Activated CD8-positive, alpha-beta memory T cell treated with anti-CD3 and anti-CD28 coated beads for 1 hour (primary cell): ENCODE measurements at regions not wholly inside any gene's neighbourhood (a gene's known extent, or its start where the extent isn't known, plus 50 kb on each side); places are given as distances from the start of the nearest gene placed in this dataset.

Experiments used
- DNase-seq, 2 donors: peaks; one replicate each; pipeline ENCODE4 v3.0.0-alpha.2; 2020; ENCODE audit warnings: low read depth in 1 of 2; ENCODE audit errors: extremely low read depth in 1 of 2

DNA sequence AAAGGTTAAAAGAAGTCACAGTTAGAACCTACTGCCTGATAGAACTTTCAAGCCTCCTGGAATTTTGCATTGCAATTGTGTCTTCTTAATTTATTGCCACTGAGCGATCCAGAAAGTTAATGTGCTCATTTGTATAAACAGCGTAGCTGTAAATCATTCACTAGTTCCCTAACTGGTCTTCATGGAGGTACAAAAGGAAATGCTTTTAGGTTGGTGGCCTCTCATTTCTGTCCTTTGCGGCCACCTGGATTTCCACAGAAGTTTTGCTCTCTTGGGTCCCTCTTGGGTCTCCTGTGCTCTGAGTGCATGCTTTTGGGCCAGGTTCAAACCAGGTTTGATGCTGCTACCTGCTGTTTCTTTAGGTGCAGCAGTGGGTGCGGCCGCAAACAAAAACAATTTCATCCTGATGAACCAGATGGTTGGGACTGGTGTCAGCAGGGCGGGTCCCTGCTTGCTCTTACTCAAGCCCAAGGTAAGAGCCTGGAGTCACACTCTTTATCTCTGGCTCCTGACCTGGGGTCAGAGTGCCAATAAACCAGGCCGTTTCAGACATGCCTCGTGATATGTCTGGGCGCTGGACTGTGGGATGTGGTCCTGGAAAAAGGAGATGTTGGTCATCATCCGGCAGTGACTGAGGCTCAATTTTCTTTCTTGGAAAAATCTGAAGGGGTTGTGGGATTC lies 270.1 kb downstream of the PTTG2 start:
- DNase-seq: no peak

DNA sequence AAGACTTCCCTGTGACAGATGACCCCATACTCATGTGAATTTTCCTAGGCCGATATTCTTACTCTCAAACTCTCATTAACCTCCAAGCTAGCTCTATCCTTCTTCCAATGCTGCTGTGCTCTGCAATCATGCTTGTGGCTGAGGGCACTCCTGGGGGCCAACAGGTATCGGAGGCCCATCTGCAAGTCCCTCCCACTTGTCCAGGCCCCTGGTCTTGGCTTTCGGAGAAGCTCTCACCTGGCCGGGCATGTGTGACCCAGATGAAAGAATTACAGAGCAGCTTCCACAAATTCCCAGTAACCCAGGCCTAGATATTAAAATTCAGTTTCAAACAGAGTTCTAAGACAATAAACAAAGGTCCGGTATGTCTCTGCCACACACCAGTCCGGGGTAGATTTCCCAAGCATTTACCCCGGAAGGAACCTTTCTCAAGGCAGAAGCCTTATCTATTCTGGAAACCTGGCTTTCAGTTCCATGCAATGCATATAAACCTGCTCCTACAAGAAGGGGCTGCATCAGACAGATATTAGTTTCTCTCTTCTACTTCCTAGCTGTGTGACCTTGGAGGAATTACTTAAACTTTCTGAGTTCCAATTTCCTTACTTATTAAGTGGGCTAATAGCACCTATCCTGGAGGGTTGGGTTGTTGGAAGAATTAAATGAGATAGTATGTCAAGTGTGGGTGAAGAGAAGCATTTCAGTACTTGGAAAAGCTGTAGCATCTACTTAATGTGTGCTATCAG lies 270.8 kb downstream of the PTTG2 start:
- DNase-seq: no peak

DNA sequence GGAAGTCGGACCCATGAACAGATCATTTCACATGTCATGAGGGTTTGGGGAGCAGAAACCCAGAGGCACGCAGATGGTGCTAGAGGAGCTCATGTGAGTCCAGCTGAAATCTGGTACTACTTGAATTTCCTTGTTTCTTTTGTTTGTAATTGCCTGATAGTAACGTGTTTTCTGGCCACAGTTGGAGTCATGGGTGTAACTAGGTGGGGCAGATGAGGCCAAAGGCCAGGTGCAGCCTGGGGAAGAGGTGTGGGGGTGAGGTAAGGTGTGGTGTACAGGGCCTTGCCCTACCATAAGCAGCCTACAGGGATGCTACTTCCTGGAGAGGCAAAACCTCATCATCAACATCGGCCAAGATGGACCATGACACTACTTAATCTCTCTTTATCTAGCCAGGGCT lies 271.4 kb downstream of the PTTG2 start:
- DNase-seq: no peak

DNA sequence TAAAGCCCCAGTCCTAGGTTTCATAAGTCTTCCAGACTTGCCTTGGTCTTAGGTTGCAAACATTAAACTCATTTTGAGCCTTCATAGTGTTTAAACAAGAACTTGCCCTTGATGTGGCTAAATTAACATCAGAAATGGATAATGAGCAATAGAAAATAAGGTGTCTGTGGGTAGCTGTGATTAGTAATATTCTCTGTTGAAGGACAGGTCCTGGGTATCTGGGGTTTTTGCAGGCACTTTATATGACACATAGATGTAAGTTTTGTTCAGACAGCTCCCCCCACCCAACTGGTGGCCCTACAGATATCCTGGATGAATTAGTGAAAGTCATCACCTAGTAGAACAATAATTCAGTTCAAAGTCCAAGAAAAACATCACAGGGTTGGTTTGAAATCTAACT lies 272.5 kb downstream of the PTTG2 start:
- no peak for DNase-seq

DNA sequence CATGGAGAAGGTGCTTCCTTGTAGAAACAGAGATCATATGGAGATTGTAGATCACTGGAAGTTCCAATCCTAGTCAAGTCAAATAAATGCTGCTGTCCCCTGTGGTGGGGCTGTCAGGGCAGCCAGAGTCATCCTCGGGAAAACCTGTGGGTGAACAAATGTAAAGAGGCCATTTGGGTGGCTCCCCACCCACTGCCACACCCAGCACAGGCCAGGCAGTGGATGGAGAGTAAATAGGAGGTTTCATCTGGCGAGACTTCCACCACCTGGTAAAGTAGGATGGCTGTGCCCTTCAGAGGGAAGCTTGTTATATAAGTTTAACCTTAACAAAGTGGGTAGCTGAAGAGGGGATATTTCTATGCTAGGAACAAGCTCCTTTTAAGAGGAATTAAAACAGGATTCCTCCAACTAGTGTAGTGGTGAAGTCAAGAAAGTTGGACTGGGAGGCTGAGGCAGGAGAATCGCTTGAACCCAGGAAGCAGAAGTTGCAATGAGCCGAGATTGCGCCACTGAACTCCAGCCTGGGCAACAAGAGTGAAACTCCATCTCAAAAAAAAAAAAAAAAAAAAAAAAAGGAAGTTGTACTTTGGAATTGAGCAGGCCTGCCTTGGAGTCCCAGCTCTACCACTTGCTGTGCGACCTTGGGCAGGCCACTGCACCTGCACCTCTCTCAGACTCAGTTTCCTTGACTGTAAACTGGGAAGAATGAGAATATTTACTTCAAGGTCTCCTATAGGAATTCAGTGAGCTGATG lies 273.7 kb downstream of the PTTG2 start:
- DNase-seq: no peak

DNA sequence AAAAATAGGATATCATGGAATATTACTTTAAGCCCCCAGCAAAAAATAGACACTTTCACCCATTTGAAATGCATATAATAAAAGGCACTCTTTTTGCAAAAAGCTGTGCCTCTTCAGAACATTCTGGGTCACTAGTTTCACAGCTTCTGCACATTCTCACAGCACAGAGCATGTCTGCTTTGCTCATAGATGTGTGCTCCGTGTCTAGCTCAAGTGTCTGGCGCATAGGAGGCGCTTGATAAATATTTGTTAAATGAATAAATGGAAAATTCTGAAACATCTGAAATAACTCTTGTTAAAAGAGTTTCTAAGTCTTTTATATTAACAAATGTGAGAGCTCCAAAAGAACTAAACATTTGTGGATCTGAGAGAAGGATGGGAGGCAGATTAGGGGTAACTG lies 275.2 kb downstream of the PTTG2 start:
- no peak for DNase-seq

DNA sequence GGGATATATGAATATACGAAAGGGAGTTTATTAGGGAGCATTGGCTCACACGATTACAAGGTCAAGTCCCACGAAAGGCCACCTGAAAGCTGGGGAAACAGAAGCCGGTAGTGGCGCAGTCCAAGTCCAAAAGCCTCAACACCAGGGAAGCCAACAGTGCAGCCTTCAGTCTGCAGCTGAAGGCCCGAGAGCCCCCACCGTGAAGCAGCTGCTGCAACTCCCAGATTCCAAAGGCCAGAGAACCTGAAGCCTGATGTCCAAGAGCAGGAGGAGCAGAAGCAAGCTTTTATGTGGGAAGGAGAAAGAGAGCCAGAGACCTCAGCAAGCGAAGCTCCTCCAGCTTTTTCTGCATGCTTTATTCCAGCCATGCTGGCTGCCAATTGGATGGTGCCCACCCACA lies 275.8 kb downstream of the PTTG2 start:
- DNase-seq: no peak

DNA sequence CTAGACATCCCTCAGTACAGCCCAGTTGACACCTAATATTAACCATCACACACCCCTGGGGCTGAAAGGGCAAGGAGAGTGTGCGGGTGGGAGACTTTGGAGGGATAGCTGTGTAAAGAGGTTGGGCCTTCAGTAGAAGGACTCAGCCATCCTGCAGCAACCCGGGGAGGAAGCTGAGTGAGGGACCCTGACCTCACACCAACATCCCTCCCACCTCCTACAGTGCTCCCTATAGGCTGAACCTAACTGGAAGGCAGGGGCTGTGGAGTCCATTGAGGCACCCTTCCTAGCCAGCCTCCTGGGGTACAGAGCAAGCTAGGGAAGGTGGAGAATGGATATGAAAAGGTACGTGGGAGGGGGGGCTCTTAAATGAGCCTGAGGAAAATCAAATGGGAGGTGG lies 276.3 kb downstream of the PTTG2 start:
- no peak for DNase-seq

DNA sequence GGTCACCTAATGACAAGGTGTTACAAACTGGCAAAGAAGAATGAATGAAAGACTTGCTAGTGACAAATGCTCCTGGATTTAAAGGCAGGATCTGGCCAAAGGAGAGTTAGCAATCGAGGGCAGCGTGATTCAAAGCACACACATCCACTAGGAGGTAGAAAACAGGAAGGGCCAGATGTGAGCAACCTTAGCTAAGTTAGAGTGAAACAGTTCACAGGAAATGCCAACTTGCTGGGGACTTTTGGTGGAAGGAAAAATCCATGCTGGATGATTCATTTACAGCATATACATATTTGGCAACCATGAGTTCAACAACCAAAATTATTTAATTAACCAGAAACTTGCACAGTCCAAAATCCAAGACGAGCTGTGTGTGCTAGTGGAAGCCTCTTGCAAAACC lies 276.9 kb downstream of the PTTG2 start:
- DNase-seq: no peak

DNA sequence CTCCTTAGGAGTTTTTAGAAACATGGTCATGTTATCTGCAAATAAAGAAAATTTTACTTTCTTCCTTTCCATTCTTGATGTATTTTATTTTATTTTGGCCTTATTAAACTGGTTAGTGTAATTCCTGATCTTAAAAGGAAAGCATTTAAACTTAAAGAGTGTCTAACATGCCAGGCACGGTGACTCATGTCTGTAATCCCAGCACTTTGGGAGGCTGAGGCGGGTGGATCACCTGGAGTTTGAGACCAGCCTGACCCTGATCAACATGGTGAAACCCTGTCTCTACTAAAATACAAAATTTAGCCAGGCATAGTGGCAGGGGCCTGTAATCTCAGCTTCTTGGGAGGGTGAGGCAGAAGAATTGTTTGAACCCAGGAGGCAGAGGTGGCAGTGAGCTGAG lies 281.3 kb downstream of the PTTG2 start:
- no peak for DNase-seq

DNA sequence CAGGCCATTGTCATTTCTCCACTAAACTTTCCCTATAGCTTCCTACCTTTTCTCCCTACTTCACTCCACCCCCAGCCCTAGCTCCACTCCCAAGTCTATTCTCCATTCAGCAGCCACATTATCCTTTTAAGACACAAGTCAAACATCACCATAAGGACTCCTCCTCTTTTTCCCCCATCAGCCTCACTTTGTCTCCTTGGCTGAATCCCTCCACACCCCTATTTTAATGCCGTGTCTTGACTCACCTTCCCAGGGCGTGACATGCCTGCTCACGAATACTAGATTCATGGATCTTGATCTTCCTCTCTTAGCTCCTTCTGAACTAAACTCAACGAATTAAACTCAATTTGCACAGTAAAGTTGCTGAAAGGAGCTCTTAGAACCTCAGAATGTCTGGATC lies 281.9 kb downstream of the PTTG2 start:
- no peak for DNase-seq

DNA sequence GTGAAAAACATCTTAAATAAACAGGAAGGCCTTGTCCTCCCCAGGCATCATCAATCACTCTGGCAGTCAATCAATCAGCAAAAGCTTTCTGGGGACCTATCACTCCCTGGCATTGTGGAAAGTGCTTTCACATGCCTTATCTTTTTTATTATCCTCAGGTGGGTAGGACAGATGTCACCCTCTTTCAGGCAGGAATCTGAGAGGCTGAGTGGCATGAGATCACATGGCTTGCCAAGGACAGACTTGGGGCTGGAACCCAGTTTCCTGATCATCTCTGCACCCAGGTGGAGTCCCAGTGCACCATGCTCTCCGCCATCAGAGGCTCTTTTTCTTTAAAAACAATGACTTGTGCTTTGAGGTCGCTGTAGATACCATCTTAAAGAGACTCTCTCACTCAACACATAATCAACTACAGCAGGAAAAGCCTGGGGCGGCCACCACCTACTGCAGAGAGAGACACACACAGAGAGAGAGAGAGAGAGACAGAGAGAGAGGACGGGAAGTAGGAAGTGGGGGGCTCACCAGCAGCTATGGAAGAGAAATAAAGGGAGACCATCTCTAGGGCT lies 282.7 kb downstream of the PTTG2 start:
- DNase-seq: peak in 1 of 2 donors; percentile 5

DNA sequence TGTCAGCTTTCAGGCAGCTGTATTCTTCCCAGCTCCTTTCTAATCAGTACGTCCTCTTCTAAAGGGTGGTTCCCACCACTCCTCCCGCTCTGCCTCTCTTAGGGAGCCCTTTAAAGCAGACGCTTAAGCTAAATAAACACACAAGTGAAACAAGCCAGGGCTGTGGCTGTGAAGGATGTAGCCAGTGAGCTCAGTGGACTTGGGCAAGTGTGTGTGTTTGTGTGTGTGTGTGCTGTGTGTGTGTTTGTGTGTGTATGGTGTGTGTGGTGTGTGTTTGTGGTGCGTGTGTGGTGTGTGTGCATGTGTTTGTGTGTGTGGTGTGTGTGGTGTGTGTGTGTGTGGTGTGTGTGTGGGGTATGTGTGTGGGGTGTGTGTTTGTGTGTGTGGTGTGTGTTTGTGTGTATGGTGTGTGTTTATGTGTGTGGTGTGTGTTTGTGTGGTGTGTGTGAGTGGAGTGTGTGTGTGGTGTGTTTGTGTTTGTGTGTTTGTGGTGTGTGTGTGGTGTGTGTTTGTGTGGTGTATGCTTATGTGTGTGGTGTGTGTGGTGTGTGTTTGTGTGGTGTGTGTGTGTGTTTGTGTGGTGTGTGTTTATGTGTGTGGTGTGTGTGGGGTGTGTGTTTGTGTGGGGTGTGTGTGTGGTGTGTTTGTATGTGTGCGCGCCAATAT lies 283.3 kb downstream of the PTTG2 start:
- no peak for DNase-seq

DNA sequence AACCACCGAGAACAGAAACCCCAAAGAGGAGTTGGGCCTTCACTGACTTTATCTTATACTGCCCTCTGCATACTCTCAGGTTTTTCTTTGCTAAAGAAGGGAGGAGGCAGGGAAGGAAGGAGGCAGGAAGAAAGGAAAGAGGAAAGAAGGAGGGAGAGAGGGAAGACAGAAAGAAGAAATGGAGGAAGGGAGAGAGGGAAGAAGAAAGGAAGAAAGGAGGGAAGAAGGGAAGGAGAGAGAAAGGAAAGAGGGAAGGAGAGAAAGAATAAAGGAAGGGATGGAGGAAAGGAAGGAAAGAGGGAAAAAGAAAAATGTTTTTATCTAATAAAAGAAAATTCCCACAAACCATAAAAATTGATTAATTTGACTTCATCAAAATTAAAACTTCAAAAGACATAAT lies 294.6 kb downstream of the PTTG2 start:
- no peak for DNase-seq

DNA sequence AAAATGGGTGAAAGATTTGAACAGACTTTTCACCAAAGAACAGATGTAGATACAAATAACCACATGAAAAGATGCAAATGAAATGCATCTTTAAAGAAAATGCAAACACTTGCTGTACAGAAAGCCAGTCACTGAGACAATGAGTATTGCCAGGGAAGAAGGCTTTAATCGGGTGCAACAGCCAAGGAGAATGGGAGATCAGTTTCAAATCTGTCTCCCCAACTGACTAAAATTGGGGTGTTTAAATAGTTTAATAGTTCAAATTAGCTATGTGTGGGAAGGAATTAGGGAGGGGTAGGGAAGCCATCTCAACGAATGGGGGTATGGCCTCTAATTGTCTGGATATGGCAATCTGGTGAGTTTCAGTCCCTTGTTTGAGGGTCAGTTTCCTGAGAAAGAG lies 295.4 kb downstream of the PTTG2 start:
- no peak for DNase-seq

DNA sequence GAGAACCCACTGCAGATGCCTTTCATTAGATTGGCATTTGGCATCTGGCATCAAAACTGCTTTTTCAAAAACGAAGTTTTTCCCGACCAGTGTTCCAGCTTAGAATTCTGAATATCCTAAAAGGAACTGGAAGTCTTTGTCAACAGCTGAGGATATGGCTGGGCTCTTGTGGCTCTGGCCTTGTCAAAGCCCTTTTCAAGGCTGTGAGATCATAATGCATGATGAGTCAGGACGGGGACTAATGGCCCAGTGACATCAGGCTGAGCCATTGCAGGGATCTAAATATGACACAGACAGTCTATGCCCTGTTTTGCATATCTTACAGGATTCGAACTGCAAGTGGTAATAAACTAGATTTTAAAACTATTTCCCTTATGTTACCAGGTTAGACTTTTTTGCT lies 306.4 kb downstream of the PTTG2 start:
- no peak for DNase-seq

DNA sequence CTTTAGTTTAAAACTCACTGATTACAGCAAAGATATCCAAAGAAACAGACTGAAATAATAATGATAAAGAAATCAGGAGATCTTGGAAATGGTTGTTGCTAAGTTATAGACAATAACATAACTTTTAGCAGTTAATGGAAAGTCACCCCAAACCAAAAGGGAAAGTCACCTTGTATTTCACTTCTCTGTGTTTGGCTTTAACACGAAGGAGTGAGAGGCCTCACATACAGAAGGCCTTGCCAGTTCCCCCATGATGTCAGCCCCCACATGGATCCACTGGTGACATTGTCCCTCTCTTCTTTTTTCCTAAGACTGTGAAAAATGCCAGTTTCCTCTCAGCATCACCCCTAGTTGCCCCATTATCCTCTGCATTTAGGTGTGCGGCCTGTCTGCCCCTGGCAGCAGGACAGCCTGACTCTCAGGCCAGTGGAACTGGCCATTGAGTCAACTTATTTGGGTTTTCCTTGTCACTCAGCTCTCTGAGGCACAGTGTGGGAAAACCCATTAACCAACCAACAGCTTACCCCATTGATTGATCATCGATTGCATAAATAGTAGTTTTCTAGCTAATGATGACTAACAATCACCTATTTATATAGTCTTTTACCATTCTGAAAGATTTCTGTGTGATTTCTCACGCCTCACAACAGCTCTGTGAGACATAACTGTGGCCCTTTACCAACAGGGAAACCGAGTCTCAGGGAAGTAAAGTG lies 308.1 kb downstream of the PTTG2 start:
- no peak for DNase-seq

DNA sequence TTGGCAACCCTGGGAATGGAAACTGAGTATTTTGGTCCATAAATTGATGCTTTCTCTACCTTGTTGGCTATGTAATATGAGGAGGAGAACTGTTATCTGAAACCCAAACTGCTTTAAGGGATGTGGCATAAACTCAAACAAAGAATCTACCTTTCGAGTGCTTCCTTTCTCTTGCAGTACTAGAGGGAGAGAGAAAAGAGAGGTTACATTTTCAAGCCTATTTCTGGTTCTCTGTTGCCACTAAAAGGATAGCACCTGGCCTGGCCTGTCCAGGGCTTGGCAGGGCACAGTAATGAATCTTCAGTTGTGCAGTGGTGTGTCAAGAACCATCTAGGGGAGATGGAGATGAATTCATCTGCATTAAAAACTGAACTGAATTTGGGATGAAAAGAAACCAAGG lies 308.6 kb downstream of the PTTG2 start:
- no peak for DNase-seq

DNA sequence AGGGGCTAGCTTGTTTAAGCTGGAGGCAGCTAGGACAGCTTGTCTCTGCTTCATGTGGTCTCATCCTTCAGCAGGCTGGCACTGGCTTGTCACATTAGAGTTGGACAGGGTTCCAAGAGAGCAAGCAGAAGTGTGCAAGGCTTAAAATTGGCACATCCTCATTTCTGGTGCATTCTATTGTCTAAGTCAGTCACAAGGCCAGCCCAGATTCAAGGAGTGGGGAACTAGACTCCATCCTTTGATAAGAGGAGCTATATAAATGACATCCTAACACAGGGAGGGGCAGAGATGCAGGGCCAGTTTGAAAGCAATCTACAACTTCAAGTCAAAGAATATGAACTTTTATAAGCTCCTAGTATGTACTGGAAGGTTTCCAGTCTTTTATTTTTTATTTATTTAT lies 313.2 kb downstream of the PTTG2 start:
- DNase-seq: no peak

DNA sequence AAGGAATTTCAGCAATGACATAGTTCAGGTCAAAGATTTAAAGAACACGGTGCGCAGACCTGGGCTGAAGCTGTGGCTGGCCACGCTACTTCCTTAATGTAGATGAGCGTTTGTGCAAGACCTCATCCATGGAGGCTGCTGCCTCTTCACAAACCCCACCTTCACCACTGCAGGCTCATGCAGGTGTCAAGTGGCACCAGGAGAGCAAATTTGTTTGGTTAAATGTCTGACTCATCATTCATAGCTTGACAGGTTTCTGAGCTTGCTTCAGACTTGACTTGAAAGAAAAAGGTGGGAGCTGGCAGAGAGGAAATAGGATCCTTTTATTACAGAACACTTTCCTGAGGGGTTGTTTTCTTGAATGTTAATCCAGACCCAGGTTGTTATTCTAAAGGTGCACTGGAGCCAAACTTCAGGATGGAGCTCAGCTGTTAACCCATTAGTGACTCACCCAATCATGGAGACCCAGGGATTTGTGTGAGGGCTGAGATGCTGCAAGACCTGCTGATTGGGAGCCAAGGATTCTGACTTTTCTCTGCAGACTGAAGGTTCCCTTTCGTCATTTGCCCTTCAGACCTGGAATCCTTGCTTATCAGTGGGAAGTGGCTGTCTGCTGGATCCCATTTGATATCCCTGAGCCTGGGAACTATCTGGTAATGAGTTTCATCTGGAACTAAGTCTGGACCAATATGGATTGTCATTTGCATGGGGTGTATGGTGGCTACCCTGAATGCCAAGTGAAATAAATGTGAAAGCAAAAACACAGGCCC lies 315.3 kb downstream of the PTTG2 start:
- DNase-seq: no peak
